Vagina (tissue), 2 donors: ENCODE measurements at regions not wholly inside any gene's neighbourhood (a gene's known extent, or its start where the extent isn't known, plus 50 kb on each side); places are given as distances from the start of the nearest gene placed in this dataset.

Experiments used
- CTCF ChIP-seq, 3 experiments: fragments of 450-650 bp in 2 of 3; fragments of 200-600 bp in 1 of 3; sonication (generic) in 1 of 3; IDR thresholded peaks; one replicate each; pipeline ENCODE4 v1.5.1; 2017 to 2019; ENCODE audit warnings: antibody characterized with exemption in 3 of 3, mild to moderate bottlenecking in 2 of 3, moderate library complexity in 2 of 3
- POLR2A ChIP-seq, 2 donors: fragments of 450-650 bp; IDR thresholded peaks; one replicate each; pipeline ENCODE4 v1.6.1; 2017; ENCODE audit warnings: antibody characterized with exemption in 2 of 2, mild to moderate bottlenecking in 2 of 2, moderate library complexity in 2 of 2
- POLR2AphosphoS5 ChIP-seq, 2 donors: sonication (generic); formaldehyde crosslinking; IDR thresholded peaks; one replicate each; pipeline ENCODE4 v1.9.0; 2017; ENCODE audit warnings: antibody characterized with exemption in 2 of 2, mild to moderate bottlenecking in 2 of 2, low read depth in 1 of 2; ENCODE audit not compliant: insufficient read depth in 1 of 2

- TF ChIP-seq CTCF (IDR thresholded peaks at IDR 0.05) (no peak), POLR2A (IDR thresholded peaks at IDR 0.05) (no peak), POLR2AphosphoS5 (IDR thresholded peaks at IDR 0.05; ENCODE audit: insufficient read depth in 1 of 2, low read depth in 1 of 2) (no peak)
Observed at GRCh38 chr12:69115099-69115498, 124.3 kb upstream of the CPSF6 start.
